Neural cell (in vitro differentiated cells): ENCODE measurements at regions not wholly inside any gene's neighbourhood (a gene's known extent, or its start where the extent isn't known, plus 50 kb on each side); places are given as distances from the start of the nearest gene placed in this dataset.

ENCODE experiments used
- H2AFZ ChIP-seq: fragments of 200-600, 300-800 bp; sonication (generic), shearing (Covaris generic); 2 replicates; pipeline ENCODE4 v1.6.0; 2014; ENCODE audit warnings: low read depth, mild to moderate bottlenecking, antibody characterized with exemption, low read length, moderate library complexity
- H3F3A ChIP-seq: fragments of 200-600 bp; shearing (Covaris generic); 2 replicates; pipeline ENCODE4 v1.6.1; 2016; ENCODE audit warnings: mild to moderate bottlenecking, moderate library complexity, mixed read lengths, antibody characterized with exemption, low read length; ENCODE audit not compliant: insufficient read depth, poor library complexity, severe bottlenecking
- H3K27ac ChIP-seq: fragments of 200-600, 300-800 bp; sonication (generic), shearing (Covaris generic); 2 replicates; pipeline ENCODE4 v1.5.1; 2014; ENCODE audit warnings: mild to moderate bottlenecking, low read length, moderate library complexity
- H3K27me3 ChIP-seq: fragments of 300-800, 200-600 bp; sonication (generic), shearing (Covaris generic); 2 replicates; pipeline ENCODE4 v1.6.0; 2014; ENCODE audit warnings: mild to moderate bottlenecking, low read depth, low read length, moderate library complexity; ENCODE audit not compliant: insufficient read depth
- H3K36me3 ChIP-seq: fragments of 300-800, 200-600 bp; sonication (generic), shearing (Covaris generic); 2 replicates; pipeline ENCODE4 v1.5.1; 2014; ENCODE audit warnings: mild to moderate bottlenecking, antibody characterized with exemption, low read length, moderate library complexity; ENCODE audit not compliant: insufficient read depth
- H3K4me2 ChIP-seq: fragments of 300-800, 200-600 bp; sonication (generic), shearing (Covaris generic); 2 replicates; pipeline ENCODE4 v1.6.0; 2014; ENCODE audit warnings: mild to moderate bottlenecking, low read length
- H3K4me3 ChIP-seq: fragments of 300-800, 200-600 bp; sonication (generic), shearing (Covaris generic); 2 replicates; pipeline ENCODE4 v1.5.1; 2014; ENCODE audit warnings: mild to moderate bottlenecking, low read length, moderate library complexity
- H3K79me2 ChIP-seq: fragments of 200-600 bp; shearing (Covaris generic); replicated peaks from 2 replicates; pipeline ENCODE4 v1.6.0; 2014; ENCODE audit warnings: mild to moderate bottlenecking, low read length, moderate library complexity; ENCODE audit not compliant: insufficient read depth
- H3K9ac ChIP-seq: fragments of 300-800, 200-600 bp; sonication (generic), shearing (Covaris generic); 2 replicates; pipeline ENCODE4 v1.6.1; 2016; ENCODE audit warnings: mild to moderate bottlenecking, low read length, mixed read lengths
- H3K9me2 ChIP-seq: fragments of 200-600 bp; shearing (Covaris generic); 2 replicates; pipeline ENCODE4 v1.6.1; 2016; ENCODE audit warnings: mild to moderate bottlenecking, low read length, mixed read lengths; ENCODE audit not compliant: insufficient read depth
- H3K9me3 ChIP-seq: fragments of 200-600, 300-800 bp; sonication (generic), shearing (Covaris generic); 2 replicates; pipeline ENCODE4 v1.6.1; 2016; ENCODE audit warnings: mild to moderate bottlenecking, mixed run types, low read length, moderate library complexity, mixed read lengths
- H4K20me1 ChIP-seq: fragments of 200-600 bp; shearing (Covaris generic); 2 replicates; pipeline ENCODE4 v1.6.1; 2016; ENCODE audit warnings: mild to moderate bottlenecking, mixed run types; ENCODE audit not compliant: insufficient read depth
- EP300 ChIP-seq: fragments of 450-650 bp; conservative IDR thresholded peaks from 2 replicates; pipeline ENCODE4 v1.6.1; 2014; ENCODE audit warnings: antibody characterized with exemption, mild to moderate bottlenecking, moderate library complexity; ENCODE audit not compliant: poor library complexity, severe bottlenecking
- EZH2 ChIP-seq: fragments of 200-600, 300-800 bp; shearing (Covaris generic), sonication (generic); IDR thresholded peaks from 2 replicates; pipeline ENCODE4 v1.6.1; 2014; ENCODE audit warnings: antibody characterized with exemption, low read length, borderline replicate concordance, mild to moderate bottlenecking; ENCODE audit not compliant: insufficient read depth, poor library complexity, severe bottlenecking
- MXI1 ChIP-seq: fragments of 450-650 bp; conservative IDR thresholded peaks from 2 replicates; pipeline ENCODE4 v1.6.1; 2014; ENCODE audit warnings: antibody characterized with exemption, mild to moderate bottlenecking; ENCODE audit not compliant: poor library complexity, severe bottlenecking
- POLR2AphosphoS5 ChIP-seq: IDR thresholded peaks from 2 replicates; pipeline ENCODE4 v1.6.1; 2012
- RAD21 ChIP-seq: fragments of 450-650 bp; conservative IDR thresholded peaks from 2 replicates; pipeline ENCODE4 v1.6.1; 2014; ENCODE audit warnings: antibody characterized with exemption, mild to moderate bottlenecking, moderate library complexity
- SMC3 ChIP-seq: fragments of 450-650 bp; conservative IDR thresholded peaks from 2 replicates; pipeline ENCODE4 v1.6.1; 2014; ENCODE audit warnings: antibody characterized with exemption, mild to moderate bottlenecking, moderate library complexity; ENCODE audit not compliant: poor library complexity
- TAF1 ChIP-seq: IDR thresholded peaks from 2 replicates; pipeline ENCODE4 v1.6.1; 2012; ENCODE audit warnings: low read depth
- TF ChIP-seq, protein P1 (sequence below): IDR thresholded peaks from 2 replicates; pipeline ENCODE4 v1.6.1; 2012; ENCODE audit warnings: borderline replicate concordance
- TF ChIP-seq, protein P2 (sequence below): fragments of 450-650 bp; IDR thresholded peaks from 2 replicates; pipeline ENCODE4 v1.5.1; 2014; ENCODE audit warnings: antibody characterized with exemption, mild to moderate bottlenecking, moderate library complexity; ENCODE audit not compliant: poor library complexity, severe bottlenecking

DNA sequence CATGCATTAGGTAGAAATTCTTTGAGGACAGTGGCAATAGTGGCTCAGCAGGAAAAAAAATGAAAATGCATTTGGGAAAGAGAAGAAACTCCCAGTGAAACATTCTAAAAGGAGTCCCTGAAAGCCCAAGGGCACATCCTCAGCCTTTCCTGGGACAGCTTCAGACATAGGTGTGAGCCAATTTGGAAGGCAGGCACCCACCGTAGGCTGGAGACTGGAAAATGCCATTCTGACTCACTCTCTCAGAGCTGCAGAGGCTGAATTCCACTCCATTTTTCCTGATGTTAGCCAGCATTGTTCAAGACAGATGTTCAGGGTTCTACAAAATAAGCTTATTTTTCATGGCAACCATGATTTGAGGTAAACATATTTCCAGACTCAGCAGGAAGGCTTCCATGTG, 379.0 kb upstream of the FZD8 start:
- Histone ChIP-seq H3K4me2 (no peak overlapping the region), H3K9ac (no peak overlapping the region), H3K27ac (no peak overlapping the region), H3K36me3 (no peaks in the 10 kb centered on the region), H2AFZ (no peak overlapping the region), H3K4me3 (no peak overlapping the region), H3K9me2 (no peaks in the 10 kb centered on the region), H3K9me3 (no peaks in the 10 kb centered on the region), H4K20me1 (no peaks in the 10 kb centered on the region), H3K79me2 (no peaks in the 10 kb centered on the region), H3F3A (no peaks in the 10 kb centered on the region), H3K27me3 (no peaks in the 10 kb centered on the region)
- TF ChIP-seq SMC3 = no peak
- TF ChIP-seq TAF1 = no peak
- TF ChIP-seq RAD21 = no peak
- TF ChIP-seq, protein P1, sequence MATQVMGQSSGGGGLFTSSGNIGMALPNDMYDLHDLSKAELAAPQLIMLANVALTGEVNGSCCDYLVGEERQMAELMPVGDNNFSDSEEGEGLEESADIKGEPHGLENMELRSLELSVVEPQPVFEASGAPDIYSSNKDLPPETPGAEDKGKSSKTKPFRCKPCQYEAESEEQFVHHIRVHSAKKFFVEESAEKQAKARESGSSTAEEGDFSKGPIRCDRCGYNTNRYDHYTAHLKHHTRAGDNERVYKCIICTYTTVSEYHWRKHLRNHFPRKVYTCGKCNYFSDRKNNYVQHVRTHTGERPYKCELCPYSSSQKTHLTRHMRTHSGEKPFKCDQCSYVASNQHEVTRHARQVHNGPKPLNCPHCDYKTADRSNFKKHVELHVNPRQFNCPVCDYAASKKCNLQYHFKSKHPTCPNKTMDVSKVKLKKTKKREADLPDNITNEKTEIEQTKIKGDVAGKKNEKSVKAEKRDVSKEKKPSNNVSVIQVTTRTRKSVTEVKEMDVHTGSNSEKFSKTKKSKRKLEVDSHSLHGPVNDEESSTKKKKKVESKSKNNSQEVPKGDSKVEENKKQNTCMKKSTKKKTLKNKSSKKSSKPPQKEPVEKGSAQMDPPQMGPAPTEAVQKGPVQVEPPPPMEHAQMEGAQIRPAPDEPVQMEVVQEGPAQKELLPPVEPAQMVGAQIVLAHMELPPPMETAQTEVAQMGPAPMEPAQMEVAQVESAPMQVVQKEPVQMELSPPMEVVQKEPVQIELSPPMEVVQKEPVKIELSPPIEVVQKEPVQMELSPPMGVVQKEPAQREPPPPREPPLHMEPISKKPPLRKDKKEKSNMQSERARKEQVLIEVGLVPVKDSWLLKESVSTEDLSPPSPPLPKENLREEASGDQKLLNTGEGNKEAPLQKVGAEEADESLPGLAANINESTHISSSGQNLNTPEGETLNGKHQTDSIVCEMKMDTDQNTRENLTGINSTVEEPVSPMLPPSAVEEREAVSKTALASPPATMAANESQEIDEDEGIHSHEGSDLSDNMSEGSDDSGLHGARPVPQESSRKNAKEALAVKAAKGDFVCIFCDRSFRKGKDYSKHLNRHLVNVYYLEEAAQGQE = no peak
- no peak for TF ChIP-seq POLR2AphosphoS5
- no peak for TF ChIP-seq EZH2

DNA sequence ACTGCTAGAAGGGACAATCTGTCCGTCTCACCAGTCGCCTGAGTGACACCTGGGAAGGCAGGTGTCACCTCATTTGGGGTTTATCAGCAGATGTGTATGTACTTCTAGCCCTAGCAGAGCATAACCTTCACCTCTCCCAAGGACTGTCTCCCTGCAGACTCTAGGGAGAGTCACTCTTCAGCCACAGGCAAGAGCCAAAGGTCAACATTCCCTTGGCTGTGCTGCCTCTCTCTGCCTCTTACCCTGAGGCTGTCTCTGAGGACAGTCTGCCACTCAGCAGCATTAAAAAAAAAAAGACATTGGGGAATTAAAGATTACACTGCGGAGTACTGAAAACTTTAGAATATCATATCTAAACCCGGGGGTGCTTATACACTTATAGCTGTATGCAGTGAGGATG, 377.7 kb upstream of the FZD8 start:
- no peaks in the 10 kb centered on the region for H4K20me1 ChIP-seq
- H3K4me3 ChIP-seq = no peak overlapping the region
- H3K9me3 ChIP-seq = no peaks in the 10 kb centered on the region
- TF ChIP-seq, protein P1 = no peak
- TF ChIP-seq RAD21 (no peak), EZH2 (no peak), TAF1 (no peak), POLR2AphosphoS5 (no peak), EP300 (no peak), MXI1 (no peak)
- TF ChIP-seq, protein P2, sequence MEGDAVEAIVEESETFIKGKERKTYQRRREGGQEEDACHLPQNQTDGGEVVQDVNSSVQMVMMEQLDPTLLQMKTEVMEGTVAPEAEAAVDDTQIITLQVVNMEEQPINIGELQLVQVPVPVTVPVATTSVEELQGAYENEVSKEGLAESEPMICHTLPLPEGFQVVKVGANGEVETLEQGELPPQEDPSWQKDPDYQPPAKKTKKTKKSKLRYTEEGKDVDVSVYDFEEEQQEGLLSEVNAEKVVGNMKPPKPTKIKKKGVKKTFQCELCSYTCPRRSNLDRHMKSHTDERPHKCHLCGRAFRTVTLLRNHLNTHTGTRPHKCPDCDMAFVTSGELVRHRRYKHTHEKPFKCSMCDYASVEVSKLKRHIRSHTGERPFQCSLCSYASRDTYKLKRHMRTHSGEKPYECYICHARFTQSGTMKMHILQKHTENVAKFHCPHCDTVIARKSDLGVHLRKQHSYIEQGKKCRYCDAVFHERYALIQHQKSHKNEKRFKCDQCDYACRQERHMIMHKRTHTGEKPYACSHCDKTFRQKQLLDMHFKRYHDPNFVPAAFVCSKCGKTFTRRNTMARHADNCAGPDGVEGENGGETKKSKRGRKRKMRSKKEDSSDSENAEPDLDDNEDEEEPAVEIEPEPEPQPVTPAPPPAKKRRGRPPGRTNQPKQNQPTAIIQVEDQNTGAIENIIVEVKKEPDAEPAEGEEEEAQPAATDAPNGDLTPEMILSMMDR = no peak
- H3K36me3 ChIP-seq = no peaks in the 10 kb centered on the region
- H3K27ac ChIP-seq = no peak overlapping the region
- H2AFZ ChIP-seq = no peak overlapping the region
- H3K4me2 ChIP-seq = no peak overlapping the region
- no peaks in the 10 kb centered on the region for H3F3A ChIP-seq
- no peaks in the 10 kb centered on the region for H3K27me3 ChIP-seq
- H3K9me2 ChIP-seq = no peaks in the 10 kb centered on the region
- no peak overlapping the region for H3K9ac ChIP-seq
- H3K79me2 ChIP-seq = no peaks in the 10 kb centered on the region
